ENCODE measurements at regions not wholly inside any gene's neighbourhood (a gene's known extent, or its start where the extent isn't known, plus 50 kb on each side); places are given as distances from the start of the nearest gene placed in this dataset.

- TF ChIP-seq CTCF (conservative IDR thresholded peaks at IDR 0.05; ENCODE audit: low read length) (no peak), EZH2phosphoT487 (IDR thresholded peaks at IDR 0.05; ENCODE audit: borderline replicate concordance, low read depth, low read length) (no peak)
Measured at GRCh38 chr4:123841447-123842121, 445.0 kb downstream of the SPRY1 start.

Data from OCI-LY7 (cell line).